HEK293 (cell line): ENCODE measurements at regions not wholly inside any gene's neighbourhood (a gene's known extent, or its start where the extent isn't known, plus 50 kb on each side); places are given as distances from the start of the nearest gene placed in this dataset.

Source experiments
- BCL11B ChIP-seq: fragments of 450-650 bp; formaldehyde crosslinking; IDR thresholded peaks from 2 replicates; pipeline ENCODE4 v1.5.1; 2016; ENCODE audit warnings: low read depth, missing biosample characterization, missing genetic modification characterization
- CTCF ChIP-seq: fragments of 450-650 bp; formaldehyde crosslinking; IDR thresholded peaks from 2 replicates; pipeline ENCODE4 v1.5.1; 2016; ENCODE audit warnings: missing biosample characterization, missing genetic modification characterization
- KLF10 ChIP-seq: fragments of 450-650 bp; IDR thresholded peaks from 2 replicates; pipeline ENCODE4 v1.5.1; 2018; ENCODE audit warnings: missing biosample characterization, mild to moderate bottlenecking, missing genetic modification characterization
- OVOL3 ChIP-seq: fragments of 450-650 bp; formaldehyde crosslinking; IDR thresholded peaks from 2 replicates; pipeline ENCODE4 v1.5.1; 2016; ENCODE audit warnings: missing biosample characterization, missing genetic modification characterization
- REST ChIP-seq: fragments of 450-650 bp; formaldehyde crosslinking; IDR thresholded peaks from 2 replicates; pipeline ENCODE4 v1.5.1; 2016; ENCODE audit warnings: missing biosample characterization, missing genetic modification characterization
- ZBTB20 ChIP-seq: fragments of 450-650 bp; formaldehyde crosslinking; IDR thresholded peaks from 2 replicates; pipeline ENCODE4 v1.5.1; 2016; ENCODE audit warnings: missing biosample characterization, missing genetic modification characterization
- ZBTB26 ChIP-seq: fragments of 450-650 bp; formaldehyde crosslinking; optimal IDR thresholded peaks from 2 replicates; pipeline ENCODE3; 2016; ENCODE audit warnings: missing biosample characterization, mild to moderate bottlenecking, missing genetic modification characterization
- ZBTB7A ChIP-seq: fragments of 450-650 bp; formaldehyde crosslinking; IDR thresholded peaks from 2 replicates; pipeline ENCODE4 v1.5.1; 2016; ENCODE audit warnings: low read depth, missing biosample characterization, missing genetic modification characterization
- ZNF2 ChIP-seq: fragments of 450-650 bp; formaldehyde crosslinking; IDR thresholded peaks from 2 replicates; pipeline ENCODE4 v1.5.1; 2016; ENCODE audit warnings: missing biosample characterization, missing genetic modification characterization
- ZNF239 ChIP-seq: fragments of 450-650 bp; formaldehyde crosslinking; IDR thresholded peaks from 2 replicates; pipeline ENCODE4 v1.5.1; 2016; ENCODE audit warnings: missing biosample characterization, missing genetic modification characterization
- ZNF324 ChIP-seq: fragments of 450-650 bp; formaldehyde crosslinking; IDR thresholded peaks from 2 replicates; pipeline ENCODE4 v1.5.1; 2016; ENCODE audit warnings: missing biosample characterization, missing genetic modification characterization
- ZNF501 ChIP-seq: fragments of 450-650 bp; formaldehyde crosslinking; IDR thresholded peaks from 2 replicates; pipeline ENCODE4 v1.5.1; 2016; ENCODE audit warnings: missing biosample characterization, missing genetic modification characterization
- ZNF624 ChIP-seq: fragments of 450-650 bp; formaldehyde crosslinking; IDR thresholded peaks from 2 replicates; pipeline ENCODE4 v1.5.1; 2017; ENCODE audit warnings: missing biosample characterization, missing genetic modification characterization
- ZNF639 ChIP-seq: fragments of 450-650 bp; formaldehyde crosslinking; IDR thresholded peaks from 2 replicates; pipeline ENCODE4 v1.5.1; 2016; ENCODE audit warnings: missing biosample characterization, missing genetic modification characterization

GRCh38 chr5:100452126-100452525, 83.0 kb upstream of the FAM174A start:
- TF ChIP-seq REST (tag by site-specific recombination) (no peak), CTCF (tag by site-specific recombination) (no peak), ZBTB26 (tag by site-specific recombination) (no peak), ZNF624 (tag by site-specific recombination) (no peak), ZNF501 (tag by site-specific recombination) (no peak), ZNF2 (tag by site-specific recombination) (no peak), BCL11B (tag by site-specific recombination) (no peak), ZNF324 (tag by site-specific recombination) (no peak), ZBTB20 (tag by site-specific recombination) (no peak), KLF10 (tag by site-specific recombination) (no peak), ZNF239 (tag by site-specific recombination) (no peak), ZBTB7A (tag by site-specific recombination) (no peak), ZNF639 (tag by site-specific recombination) (no peak), OVOL3 (tag by site-specific recombination) (no peak)
